GM12878 (cell line): ENCODE measurements at regions not wholly inside any gene's neighbourhood (a gene's known extent, or its start where the extent isn't known, plus 50 kb on each side); places are given as distances from the start of the nearest gene placed in this dataset.

ENCODE experiments used
- ATAC-seq: fragments of 200-7000 bp; cut with Tn5 transposase; 3 replicates; pipeline ENCODE4 v1.9.1; 2020; ENCODE audit warnings: mild to moderate bottlenecking, moderate library complexity
- BruUV-seq: library from RNA; stranded (reverse); fragments of 400-500 nt; replicated peaks from 2 replicates; lab custom pipeline; 2021; lab: Mats Ljungman, UMichigan
- CTCF ChIA-PET: fragments of 300-600 bp; sonication (Branson Sonifier 250); formaldehyde crosslinking; extraction: SDS; loops from one replicate; lab custom pipeline; 2021; ENCODE audit warnings: inconsistent platforms; lab: Yijun Ruan, JAX
- POLR2A ChIA-PET: fragments of 350-600 bp; formaldehyde crosslinking; extraction: SDS; loops from one replicate; lab custom pipeline; 2021; ENCODE audit warnings: inconsistent platforms; lab: Charles Lee
- RAD21 ChIA-PET: fragments of 300-600 bp; sonication (Branson Sonifier 250); formaldehyde crosslinking; loops from one replicate; lab custom pipeline; 2023; ENCODE audit warnings: antibody characterized with exemption; ENCODE audit not compliant: unreplicated experiment; lab: Charles Lee
- SMC1A ChIA-PET: fragments of 300-600 bp; sonication (Branson Sonifier 250); formaldehyde crosslinking; loops from one replicate; lab custom pipeline; 2023; ENCODE audit not compliant: unreplicated experiment, uncharacterized antibody; lab: Charles Lee
- DNase-seq: peaks from one replicate; pipeline ENCODE4 v3.0.0-alpha.2; 2011; ENCODE audit warnings: low read depth, low spot score
- FAIRE-seq: peaks from 3 replicates; lab custom pipeline; 2011; peaks lifted over from hg19 to GRCh38; lab: Jason Lieb, UNC
- H2AFZ ChIP-seq: 2 replicates; pipeline ENCODE4 v1.6.0; 2011; ENCODE audit warnings: low read depth, low read length, control low read depth; ENCODE audit not compliant: control insufficient read depth
- H3K27ac ChIP-seq: 2 replicates; pipeline ENCODE4 v1.5.1; 2011; ENCODE audit warnings: control low read depth; ENCODE audit not compliant: control insufficient read depth, insufficient read depth
- H3K27me3 ChIP-seq, 2 experiments: replicated peaks in 1 of 2; 2 replicates each; pipeline versions ENCODE4 v1.6.0 to v1.6.1; 2011; ENCODE audit warnings: low read length in 1 of 2; ENCODE audit not compliant: control insufficient read depth in 2 of 2, insufficient read depth in 2 of 2
- H3K36me3 ChIP-seq, 2 experiments: 2 replicates each; pipeline ENCODE4 v1.5.1; 2011; ENCODE audit warnings: low read length in 1 of 2; ENCODE audit not compliant: control insufficient read depth in 2 of 2, insufficient read depth in 2 of 2
- H3K4me1 ChIP-seq: 2 replicates; pipeline ENCODE4 v1.6.1; 2011; ENCODE audit warnings: mild to moderate bottlenecking, low read length, moderate library complexity, mixed read lengths; ENCODE audit not compliant: control insufficient read depth, insufficient read depth
- H3K4me2 ChIP-seq: 2 replicates; pipeline ENCODE4 v1.6.0; 2011; ENCODE audit warnings: control low read depth; ENCODE audit not compliant: control insufficient read depth, insufficient read depth
- H3K4me3 ChIP-seq: fragments of 200-600 bp; sonication (generic); 2 replicates; pipeline ENCODE4 v1.5.1; 2016
- H3K79me2 ChIP-seq: 2 replicates; pipeline ENCODE4 v1.6.0; 2011; ENCODE audit warnings: low read length; ENCODE audit not compliant: control insufficient read depth, insufficient read depth
- H3K9ac ChIP-seq: 2 replicates; pipeline ENCODE4 v1.8.0; 2011; ENCODE audit warnings: low read length, control low read depth, mixed read lengths; ENCODE audit not compliant: control insufficient read depth, insufficient read depth
- H3K9me3 ChIP-seq: replicated peaks from 3 replicates; pipeline ENCODE4 v1.5.1; 2011; ENCODE audit warnings: mild to moderate bottlenecking, low read length; ENCODE audit not compliant: control insufficient read depth, insufficient read depth
- H4K20me1 ChIP-seq: 2 replicates; pipeline ENCODE4 v1.6.0; 2011; ENCODE audit not compliant: control insufficient read depth, insufficient read depth
- POLR2AphosphoS2 ChIP-seq: IDR thresholded peaks from 2 replicates; pipeline ENCODE4 v1.6.1; 2011; ENCODE audit warnings: low read depth, mild to moderate bottlenecking, low read length, improper control_type of control experiment, moderate library complexity
- REST ChIP-seq: IDR thresholded peaks from 2 replicates; pipeline ENCODE4 v1.6.1; 2012; ENCODE audit warnings: mild to moderate bottlenecking, low read depth, low read length
- TAF1 ChIP-seq: IDR thresholded peaks from 2 replicates; pipeline ENCODE4 v1.6.1; 2011; ENCODE audit warnings: mild to moderate bottlenecking, low read depth, low read length, borderline replicate concordance
- ZNF24 ChIP-seq: fragments of 450-650 bp; IDR thresholded peaks from 2 replicates; pipeline ENCODE4 v1.6.1; 2017; ENCODE audit warnings: antibody characterized with exemption, mild to moderate bottlenecking
- WGBS: methylation state at CpG from one replicate; pipeline ENCODE4 v1.1.6; 2016; ENCODE audit warnings: low lambda C conversion rate; ENCODE audit not compliant: insufficient replicate concordance, insufficient coverage; ENCODE audit errors: missing lambda C conversion rate; 5-methylcytosine and 5-hydroxymethylcytosine counted together
- in situ Hi-C: fragments of 300-500 bp; cut with MboI; formaldehyde crosslinking; loops from 9 replicates; pipeline ENCODE4 v1.14.3; 2018; ENCODE audit warnings: mixed read lengths
- intact Hi-C: fragments of 100-400 bp; cut with micrococcal nuclease; formaldehyde crosslinking; loops from one replicate; pipeline ENCODE4 v1.14.2; 2022; ENCODE audit not compliant: unreplicated experiment

- no peak overlapping the region for H3K4me3 ChIP-seq
- no peaks in the 10 kb centered on the region for H3K36me3 ChIP-seq
- in situ Hi-C loops: no loop called here
- ChIA-PET CTCF (interaction anchor here (1.0 kb wide), 1 partner anchor 10 kb away, joined by 3 read pairs; no protein-coding TSS in a partner anchor), RAD21 (interaction anchor here (1.6 kb wide), 1 partner anchor 46 kb away, joined by 3 read pairs; no protein-coding TSS in a partner anchor), SMC1A (interaction anchor here (0.9 to 1.3 kb wide), 2 partner anchors 13 to 52 kb away, joined by 3 to 4 read pairs; no protein-coding TSS in a partner anchor), POLR2A (interaction anchor here (0.5 to 1.2 kb wide), 2 partner anchors 11 to 35 kb away, joined by 3 to 4 read pairs; no protein-coding TSS in a partner anchor)
- WGBS: 27% methylated on average over 6 of the region's 6 CpGs
- no peak overlapping the region for H3K4me2 ChIP-seq
- no peak overlapping the region for H3K9ac ChIP-seq
- FAIRE-seq: no peak
- no peaks in the 10 kb centered on the region for H3K27me3 ChIP-seq
- no peaks in the 10 kb centered on the region for H4K20me1 ChIP-seq
- intact Hi-C loops: no loop called here
- no peaks in the 10 kb centered on the region for H3K79me2 ChIP-seq
- H3K9me3 ChIP-seq: no peaks in the 10 kb centered on the region; the same call in 2 of the 3 replicates
- H3K27ac ChIP-seq: no peak overlapping the region
- TF ChIP-seq TAF1: no peak
- no peak for TF ChIP-seq REST
- TF ChIP-seq POLR2AphosphoS2: no peak
- TF ChIP-seq ZNF24: no peak
- no peak for DNase-seq
- no peak overlapping the region; the same call in 1 of the 2 replicates for H2AFZ ChIP-seq
- ATAC-seq: peak; percentile 31
- no TSS peak for BruUV-seq
- H3K4me1 ChIP-seq: no peaks in the 10 kb centered on the region
Observed at GRCh38 chr2:64273524-64274398, 129.5 kb upstream of the PELI1 start.
